Fibroblast of the aortic adventitia (primary cell): ENCODE measurements at regions not wholly inside any gene's neighbourhood (a gene's known extent, or its start where the extent isn't known, plus 50 kb on each side); places are given as distances from the start of the nearest gene placed in this dataset.
A peak's percentile ranks its signal among the peaks of the same experiment; 100 is the strongest.

Experiments
- DNase-seq: peaks from one replicate; pipeline ENCODE4 v3.0.0-alpha.2; 2010; ENCODE audit warnings: low read depth
- H3K4me3 ChIP-seq: 2 replicates; pipeline ENCODE4 v1.5.1; 2011; ENCODE audit warnings: low read depth, mild to moderate bottlenecking, control low read depth, low read length, moderate library complexity
- CTCF ChIP-seq: IDR thresholded peaks from 2 replicates; pipeline ENCODE4 v1.5.1; 2011; ENCODE audit warnings: mild to moderate bottlenecking, low read length, control low read depth, inconsistent platforms; ENCODE audit not compliant: insufficient read depth

GRCh38 chr2:52395912-52396311, 1364.0 kb upstream of the NRXN1 start:
- no peak for TF ChIP-seq CTCF
- no peak overlapping the region for H3K4me3 ChIP-seq
- DNase-seq: peak; percentile 31

GRCh38 chr2:52391621-52392020, 1359.7 kb upstream of the NRXN1 start:
- H3K4me3 ChIP-seq: no peak overlapping the region
- no peak for TF ChIP-seq CTCF
- no peak for DNase-seq

GRCh38 chr2:52390651-52391050, 1358.7 kb upstream of the NRXN1 start:
- H3K4me3 ChIP-seq: no peak overlapping the region
- no peak for TF ChIP-seq CTCF
- peak; percentile 12 for DNase-seq

- no peak overlapping the region for H3K4me3 ChIP-seq
- no peak for DNase-seq
- TF ChIP-seq CTCF: no peak
Observed at GRCh38 chr2:52387937-52388590, 1356.1 kb upstream of the NRXN1 start.

- no peak for DNase-seq
Observed at GRCh38 chr2:52386433-52387030, 1354.6 kb upstream of the NRXN1 start.

GRCh38 chr2:52383541-52383940, 1351.6 kb upstream of the NRXN1 start:
- H3K4me3 ChIP-seq: no peak overlapping the region
- no peak for DNase-seq
- TF ChIP-seq CTCF: no peak

More at GRCh38 chr2:52386433-52387030, 1354.6 kb upstream of the NRXN1 start:
- no peak for TF ChIP-seq CTCF
- H3K4me3 ChIP-seq: no peak overlapping the region
